ENCODE measurements at regions not wholly inside any gene's neighbourhood (a gene's known extent, or its start where the extent isn't known, plus 50 kb on each side); places are given as distances from the start of the nearest gene placed in this dataset. TPM values are rescaled to one million over a fixed set of nuclear protein-coding genes. Genes with fewer than 3 reads are reported as not detected.
"Not testable (repeated sequence)": the region's sequence is repeated elsewhere in the genome, so short reads cannot be mapped to it uniquely, and the experiment has no call there.

DNA sequence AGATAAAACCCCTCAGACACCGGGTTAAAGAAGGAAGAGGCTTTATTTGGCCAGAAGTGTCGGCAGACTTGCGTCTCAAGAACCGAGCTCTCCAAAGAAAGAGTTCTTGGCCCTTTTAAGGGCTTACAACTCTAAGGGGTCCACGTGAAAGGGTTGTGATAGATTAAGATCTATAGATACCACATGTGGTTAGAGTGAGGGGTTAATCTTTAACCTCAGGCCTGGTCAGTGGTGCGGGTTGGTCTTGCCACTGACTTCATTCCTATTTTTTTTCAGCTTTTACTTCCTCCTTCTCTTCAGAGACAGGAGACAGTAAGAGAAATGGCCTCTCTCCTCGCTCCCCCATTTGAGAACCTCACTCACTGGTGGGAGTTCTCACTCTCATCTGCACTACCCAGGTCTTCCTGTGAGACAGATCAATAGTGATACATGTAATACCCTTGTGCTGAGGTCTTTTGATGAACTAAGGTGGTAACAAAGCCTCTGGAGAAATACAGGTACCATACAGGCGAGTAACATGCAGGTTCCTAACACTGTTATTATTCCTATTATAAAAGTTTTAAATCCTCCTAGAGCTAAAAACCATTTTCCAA, 52.4 kb upstream of the COX7C start:
- Histone ChIP-seq H3K9me3 (ENCODE audit: control insufficient read depth in 4 of 4, low read length in 3 of 4) (no peaks in the 10 kb centered on the region), H3K27ac (ENCODE audit: low read depth in 1 of 2, low read length in 2 of 2) (no peak overlapping the region), H3K36me3 (ENCODE audit: control insufficient read depth in 4 of 4, insufficient read depth in 3 of 4, low read depth in 1 of 4, low read length in 3 of 4) (no peaks in the 10 kb centered on the region), H3K27me3 (ENCODE audit: control insufficient read depth in 4 of 4, insufficient read depth in 4 of 4, low read length in 3 of 4) (peaks cover 0 to 4% (median 0%) of the 10 kb centered on the region in 4 donors), H3K4me3 (ENCODE audit: low read depth in 1 of 3, low read length in 3 of 3) (no peak overlapping the region), H3K9ac (ENCODE audit: low read depth in 1 of 2, low read length in 2 of 2) (no peak overlapping the region), H3K4me1 (ENCODE audit: control insufficient read depth in 4 of 4, insufficient read depth in 4 of 4, low read length in 3 of 4) (no peaks in the 10 kb centered on the region)
- WGBS = 58% methylated on average over 8 of the region's 8 CpGs
- DNase-seq (ENCODE audit: low spot score) = no peak
- TF ChIP-seq FOXA1 (IDR thresholded peaks at IDR 0.05) (no peak), FOXA2 (IDR thresholded peaks at IDR 0.05) (no peak)

GRCh38 chr5:86566030-86566429, 51.7 kb upstream of the COX7C start:
- not testable (repeated sequence) for H3K36me3 ChIP-seq (ENCODE audit: control insufficient read depth in 4 of 4, insufficient read depth in 3 of 4, low read depth in 1 of 4, low read length in 3 of 4); H3K4me1 ChIP-seq (ENCODE audit: control insufficient read depth in 4 of 4, insufficient read depth in 4 of 4, low read length in 3 of 4); DNase-seq (ENCODE audit: low spot score); H3K9me3 ChIP-seq (ENCODE audit: control insufficient read depth in 4 of 4, low read length in 3 of 4); H3K27me3 ChIP-seq (ENCODE audit: control insufficient read depth in 4 of 4, insufficient read depth in 4 of 4, low read length in 3 of 4); H3K27ac ChIP-seq (ENCODE audit: low read depth in 1 of 2, low read length in 2 of 2); H3K4me3 ChIP-seq (ENCODE audit: low read depth in 1 of 3, low read length in 3 of 3); H3K9ac ChIP-seq (ENCODE audit: low read depth in 1 of 2, low read length in 2 of 2)
- 46% methylated on average over 3 of the region's 3 CpGs for WGBS
- peak in 1 of 2 donors; percentile 28 for TF ChIP-seq RAD21 (IDR thresholded peaks at IDR 0.05)

Small RNA genes lying in the stretch of these regions (small RNA-seq; reads per million reads assigned to genes)
- not detected for gene RBBP4P6

Measured in liver (tissue), 8 donors.